ENCODE measurements at regions not wholly inside any gene's neighbourhood (a gene's known extent, or its start where the extent isn't known, plus 50 kb on each side); places are given as distances from the start of the nearest gene placed in this dataset.

- peak overlapping the region in 1 of 2 donors; percentile 25 for H3K27ac Mint-ChIP-seq
- H3K4me3 Mint-ChIP-seq, result no peak overlapping the region
- peaks cover 15 to 31% of the 10 kb centered on the region in 2 donors for H3K4me1 Mint-ChIP-seq (ENCODE audit: low read depth in 2 of 2)
- H3K27me3 Mint-ChIP-seq, result no peaks in the 10 kb centered on the region
- H3K9me3 Mint-ChIP-seq, result peaks cover 9% of the 10 kb centered on the region
- DNase-seq (ENCODE audit: low spot score), result no peak
- no peak for ATAC-seq
- H3K36me3 Mint-ChIP-seq, result peaks cover 38% of the 10 kb centered on the region
Observed at GRCh38 chr11:14593671-14594070, 49.9 kb upstream of the PDE3B start.

All from natural killer cell treated with Interleukin-12 subunit alpha and Interleukin-12 subunit beta and Interleukin-15 and Interleukin-18, amount 100 ng/mL, for 72 hours (primary cell).